Femur (tissue), 1 donor: ENCODE measurements at regions not wholly inside any gene's neighbourhood (a gene's known extent, or its start where the extent isn't known, plus 50 kb on each side); places are given as distances from the start of the nearest gene placed in this dataset.
"Not testable (repeated sequence)": the region's sequence is repeated elsewhere in the genome, so short reads cannot be mapped to it uniquely, and the experiment has no call there.

ENCODE experiments used
- DNase-seq: peaks from one replicate; pipeline ENCODE4 v3.0.0-alpha.2; 2017

- DNase-seq: no peak
Measured at GRCh38 chr2:138403431-138403927, 98.1 kb upstream of the SPOPL start.

GRCh38 chr2:138414014-138414413 lies 87.6 kb upstream of the SPOPL start:
- DNase-seq: no peak

GRCh38 chr2:138415985-138416384 lies 85.6 kb upstream of the SPOPL start:
- DNase-seq: no peak

DNA sequence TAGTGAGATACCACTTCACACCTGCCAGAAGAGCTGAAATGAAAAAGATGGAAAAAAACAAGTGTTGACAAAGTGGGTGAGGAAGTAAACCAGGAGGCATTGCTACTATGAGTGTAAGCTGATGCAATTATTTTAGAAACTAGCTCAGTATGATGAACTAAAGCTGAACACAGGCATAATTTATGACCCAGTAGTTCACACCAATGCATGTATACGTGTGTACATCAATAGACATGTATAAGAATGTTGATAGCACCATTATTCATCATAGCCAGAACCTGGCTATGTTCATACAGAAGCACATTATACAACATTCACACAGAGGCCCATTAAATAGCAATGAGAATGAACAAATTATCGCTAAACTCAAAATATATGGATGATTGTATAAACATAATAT lies 83.1 kb upstream of the SPOPL start:
- DNase-seq: no peak

DNA sequence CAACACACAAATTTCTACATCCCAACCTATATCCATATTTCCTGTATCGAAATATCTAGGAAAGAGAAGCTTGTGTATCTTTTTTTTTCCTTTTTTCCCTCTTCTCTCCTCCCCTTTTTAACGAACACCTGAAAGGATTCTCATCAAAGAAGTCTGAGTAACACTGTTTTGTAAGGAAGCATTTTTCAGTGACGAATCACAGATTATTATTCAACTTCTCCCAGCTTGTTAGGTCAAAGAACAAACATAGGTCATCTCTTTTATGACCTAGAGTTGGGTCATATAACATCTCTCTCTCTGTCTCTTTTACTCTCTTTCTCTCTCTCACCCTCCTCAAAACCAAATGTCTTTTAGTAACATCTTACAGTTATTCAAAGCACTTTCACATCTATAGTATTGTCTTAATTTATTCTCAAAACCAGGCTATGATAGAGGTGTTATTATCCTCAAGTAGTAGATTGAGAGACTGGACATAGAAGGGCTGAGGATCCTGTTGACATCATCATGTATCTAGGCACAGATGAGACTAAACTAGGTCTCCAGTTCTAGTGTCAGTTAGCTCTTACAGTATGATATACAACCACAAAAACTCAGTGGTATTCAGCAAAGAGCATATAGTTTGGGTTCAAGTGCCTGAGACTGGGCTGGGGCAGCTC lies 80.1 kb upstream of the SPOPL start:
- no peak for DNase-seq

GRCh38 chr2:138421971-138422335 lies 79.6 kb upstream of the SPOPL start:
- no peak for DNase-seq

GRCh38 chr2:138423198-138423597 lies 78.4 kb upstream of the SPOPL start:
- no peak for DNase-seq

DNA sequence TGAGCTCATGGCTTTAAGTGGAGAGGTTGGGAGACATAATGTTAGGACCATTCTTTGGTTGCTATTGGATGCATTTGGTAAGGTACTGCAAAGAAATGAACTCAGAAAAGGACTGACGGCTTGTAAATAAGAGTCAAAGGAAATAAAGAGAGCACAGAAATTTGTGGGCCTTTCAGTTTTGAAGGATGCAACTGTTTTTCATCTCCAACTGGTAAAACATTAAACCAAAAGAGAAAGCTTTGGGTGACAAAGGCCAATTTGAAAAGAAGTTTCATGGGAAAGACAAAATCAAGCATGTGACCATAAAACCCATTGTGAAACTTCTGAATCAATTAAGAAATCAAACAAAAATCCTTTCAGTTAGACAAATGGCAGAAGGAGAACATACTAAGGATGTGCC lies 77.8 kb upstream of the SPOPL start:
- no peak for DNase-seq

GRCh38 chr2:138424436-138425140 lies 77.0 kb upstream of the SPOPL start:
- no peak for DNase-seq

DNA sequence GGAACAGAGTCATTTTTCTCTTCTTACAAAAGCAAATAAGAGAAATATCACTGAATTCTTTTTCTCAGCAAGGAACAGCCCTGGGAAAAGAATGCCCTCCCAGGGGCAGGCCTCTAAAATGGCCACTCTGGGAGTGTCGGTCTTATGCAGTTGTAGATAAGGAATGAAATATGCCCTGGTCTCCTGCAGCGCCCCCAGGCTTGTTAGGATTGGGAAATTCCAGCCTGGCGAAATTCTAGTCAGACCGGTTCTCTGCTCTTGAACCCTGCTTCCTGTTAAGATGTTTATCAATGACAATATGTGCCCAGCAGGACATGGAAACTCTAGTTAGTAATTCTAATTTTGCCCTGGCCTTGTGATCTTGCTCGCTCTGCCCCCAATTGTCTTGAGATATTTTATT lies 75.5 kb upstream of the SPOPL start:
- not testable (repeated sequence) for DNase-seq

DNA sequence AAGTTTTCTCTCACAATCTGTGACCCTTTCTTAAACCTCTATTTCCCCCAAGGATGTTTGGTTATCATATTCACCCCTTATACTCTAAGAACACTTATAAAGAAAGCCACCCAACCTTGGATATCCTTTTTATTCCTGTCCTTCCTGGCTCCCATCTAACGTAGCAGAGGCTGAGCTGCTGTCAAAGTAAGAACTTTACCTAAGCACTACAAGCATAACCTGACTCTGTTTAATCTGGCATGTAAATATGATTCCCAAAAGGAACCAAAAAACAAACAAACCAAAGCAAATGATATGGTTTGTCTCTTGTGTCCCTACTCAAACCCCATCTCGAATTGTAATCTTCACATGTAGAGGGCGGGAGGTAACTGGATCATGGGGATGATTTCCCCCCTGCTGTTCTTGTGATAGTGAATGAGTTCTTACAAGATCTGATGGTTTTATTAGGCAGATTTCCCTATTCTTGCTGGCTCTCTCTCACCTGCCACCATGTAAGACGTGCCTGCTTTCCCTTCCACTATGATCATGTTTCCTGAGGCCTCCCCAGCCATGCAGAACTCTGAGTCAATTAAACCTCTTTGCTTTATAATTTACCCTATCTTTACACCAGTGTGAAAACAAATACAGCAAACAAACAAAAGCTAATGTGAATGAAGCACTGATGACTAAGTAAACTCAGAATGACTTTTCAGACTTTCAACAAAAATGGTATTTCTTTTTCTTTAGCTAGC lies 72.7 kb upstream of the SPOPL start:
- DNase-seq: no peak

DNA sequence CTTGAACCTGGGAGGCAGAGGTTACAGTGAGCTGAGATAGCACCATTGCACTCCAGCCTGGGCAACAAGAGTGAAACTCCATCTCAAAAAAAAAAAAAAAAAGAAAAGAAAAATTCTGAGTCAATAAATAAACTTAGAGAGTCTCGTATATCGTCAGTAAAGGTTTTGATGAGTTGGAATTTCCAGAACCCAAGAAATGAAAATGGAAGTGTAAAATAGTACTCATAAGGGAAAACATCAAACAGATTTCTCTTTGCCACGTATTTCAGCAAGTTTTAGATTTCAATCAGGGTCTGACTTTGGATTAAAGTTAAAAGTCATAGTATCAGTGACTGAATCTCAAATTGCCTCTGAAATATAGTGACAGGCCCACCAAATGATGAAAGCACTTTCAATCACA lies 71.4 kb upstream of the SPOPL start:
- DNase-seq: no peak

GRCh38 chr2:138432971-138433370 lies 68.6 kb upstream of the SPOPL start:
- no peak for DNase-seq

GRCh38 chr2:138433995-138434951 lies 67.3 kb upstream of the SPOPL start:
- DNase-seq: no peak

GRCh38 chr2:138435701-138436100 lies 65.9 kb upstream of the SPOPL start:
- no peak for DNase-seq

DNA sequence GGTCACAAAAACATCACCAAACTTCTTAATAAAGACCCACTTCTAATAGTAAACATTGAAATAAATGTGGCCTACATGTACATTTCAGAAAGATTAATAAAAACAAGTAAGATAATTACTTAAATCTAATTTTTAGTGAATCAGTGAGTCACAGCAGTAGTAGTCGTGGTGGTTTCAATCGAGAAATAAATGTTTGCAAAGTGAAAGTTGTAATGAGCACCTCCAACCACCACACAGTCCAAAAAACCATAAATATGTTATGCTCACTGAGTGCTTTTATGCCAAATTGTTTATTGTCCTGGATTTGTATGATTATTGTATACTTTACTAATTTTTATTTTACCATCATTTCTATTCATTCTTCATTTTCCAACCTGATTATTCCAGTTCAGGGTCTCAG lies 61.8 kb upstream of the SPOPL start:
- no peak for DNase-seq

GRCh38 chr2:138440759-138441158 lies 60.8 kb upstream of the SPOPL start:
- DNase-seq: no peak

DNA sequence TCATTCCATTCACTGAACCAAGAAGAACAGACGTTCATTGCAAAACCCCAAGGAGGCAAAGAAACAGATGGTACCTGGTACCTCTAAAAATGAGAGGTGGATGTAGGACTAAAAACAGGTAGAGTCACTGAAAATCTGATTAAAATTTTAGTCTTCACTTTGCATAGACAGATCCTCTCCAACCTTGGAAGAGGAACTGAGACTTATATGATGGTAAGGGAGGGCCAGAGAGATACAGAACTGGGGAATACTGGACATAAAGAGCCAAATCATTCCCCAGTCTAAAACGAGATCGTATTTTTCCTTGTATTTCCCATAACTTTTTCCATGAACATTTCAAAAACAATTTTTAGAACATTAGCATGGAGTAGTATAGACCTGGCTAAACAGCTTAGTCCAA lies 59.7 kb upstream of the SPOPL start:
- DNase-seq: no peak

GRCh38 chr2:138444411-138444810 lies 57.2 kb upstream of the SPOPL start:
- no peak for DNase-seq

DNA sequence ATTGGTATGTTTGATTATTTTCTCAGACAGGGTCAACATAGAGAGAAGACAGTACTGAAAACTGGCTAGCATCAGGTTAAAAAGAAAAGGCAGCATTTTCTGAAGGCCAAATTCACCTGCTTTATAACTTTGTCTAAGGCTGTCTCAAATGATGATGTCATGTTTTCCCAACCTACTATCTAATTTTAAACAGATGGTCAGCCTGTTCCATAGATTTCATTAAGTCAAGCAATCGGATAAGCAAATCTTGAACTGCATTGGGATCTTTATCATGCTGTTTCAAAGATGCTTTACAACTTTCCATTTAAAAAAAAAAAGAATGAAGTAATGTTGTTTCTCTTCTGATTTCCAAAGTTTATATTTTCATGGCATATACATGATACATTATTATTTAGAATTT lies 56.3 kb upstream of the SPOPL start:
- no peak for DNase-seq

- no peak for DNase-seq
Measured at GRCh38 chr2:138446043-138446442, 55.5 kb upstream of the SPOPL start.

DNA sequence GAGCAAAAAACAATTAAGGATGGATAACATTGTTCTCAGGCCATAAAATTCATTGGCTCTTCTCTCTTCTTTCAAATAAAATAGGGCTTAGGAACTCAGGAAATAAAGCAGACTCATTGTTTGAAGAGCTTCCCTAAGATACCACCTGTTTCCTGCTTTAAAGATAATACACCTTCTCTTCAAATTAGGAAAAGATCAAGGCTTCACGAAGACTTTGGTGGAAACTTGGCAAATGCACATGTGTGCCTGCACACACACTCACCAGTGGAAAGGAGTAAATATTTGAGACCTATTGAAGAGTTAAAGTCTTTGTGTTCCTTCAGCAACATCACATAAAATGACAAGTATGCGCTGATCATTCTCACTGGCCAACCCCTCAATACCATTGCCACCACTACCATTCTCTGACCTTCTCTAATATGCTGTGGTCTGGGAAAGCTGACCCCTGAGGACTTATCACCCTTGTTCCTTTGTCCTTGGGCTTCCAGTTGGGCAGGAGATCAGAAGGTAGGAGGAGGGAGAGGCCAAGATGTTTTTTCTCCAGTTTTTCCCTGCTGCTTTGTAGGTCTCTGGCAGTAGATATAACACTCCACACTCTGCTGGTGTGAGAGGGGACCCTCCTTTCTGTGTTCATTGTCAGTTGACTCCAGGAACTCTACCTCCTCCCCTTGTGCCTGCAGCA lies 53.5 kb upstream of the SPOPL start:
- no peak for DNase-seq
